ENCODE measurements at regions not wholly inside any gene's neighbourhood (a gene's known extent, or its start where the extent isn't known, plus 50 kb on each side); places are given as distances from the start of the nearest gene placed in this dataset.

DNA sequence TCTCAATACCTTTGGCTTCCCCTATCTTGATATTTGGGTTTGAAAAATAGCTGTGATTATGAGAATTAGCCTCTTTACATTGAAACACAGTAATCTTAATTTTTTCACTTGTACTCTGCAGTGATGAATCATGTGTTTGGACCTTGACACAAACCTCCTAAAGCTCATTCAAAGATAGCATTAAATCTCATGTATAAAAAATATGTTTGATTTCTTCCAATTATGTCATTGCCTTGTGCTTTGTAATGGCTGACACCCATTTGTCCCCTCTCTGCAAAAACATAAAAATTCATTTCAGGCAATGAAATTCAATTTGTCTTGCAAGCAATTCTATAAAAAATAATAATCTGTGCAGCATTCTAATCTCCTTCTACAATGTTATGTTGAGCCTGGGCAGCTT, 422.4 kb upstream of the BOD1L1 start:
- no peak for DNase-seq (ENCODE audit: low read depth)

GRCh38 chr4:14053291-14053690, 425.8 kb upstream of the BOD1L1 start:
- no peak for DNase-seq (ENCODE audit: low read depth)

GRCh38 chr4:14054391-14054790, 426.9 kb upstream of the BOD1L1 start:
- DNase-seq (ENCODE audit: low read depth) = no peak

DNA sequence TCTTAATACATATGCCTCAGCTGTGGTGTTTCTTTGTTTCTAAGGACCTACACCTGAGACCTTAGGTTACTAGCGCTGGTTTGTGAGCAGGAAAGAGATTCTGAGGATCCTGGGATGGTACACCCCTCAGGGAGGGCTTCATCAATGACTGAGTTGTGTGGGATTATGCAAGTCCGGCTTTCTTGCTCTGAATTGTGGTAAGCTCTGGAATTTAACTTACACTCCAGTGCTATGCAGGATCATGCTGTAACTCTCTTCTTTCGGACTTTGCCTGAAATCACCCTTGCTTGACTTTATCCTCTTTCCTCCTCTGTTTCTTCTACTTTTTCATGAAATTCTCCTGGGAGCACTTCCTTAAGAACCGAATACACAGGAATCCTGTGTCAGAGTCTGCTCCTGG, 431.5 kb upstream of the BOD1L1 start:
- DNase-seq (ENCODE audit: low read depth) = no peak

DNA sequence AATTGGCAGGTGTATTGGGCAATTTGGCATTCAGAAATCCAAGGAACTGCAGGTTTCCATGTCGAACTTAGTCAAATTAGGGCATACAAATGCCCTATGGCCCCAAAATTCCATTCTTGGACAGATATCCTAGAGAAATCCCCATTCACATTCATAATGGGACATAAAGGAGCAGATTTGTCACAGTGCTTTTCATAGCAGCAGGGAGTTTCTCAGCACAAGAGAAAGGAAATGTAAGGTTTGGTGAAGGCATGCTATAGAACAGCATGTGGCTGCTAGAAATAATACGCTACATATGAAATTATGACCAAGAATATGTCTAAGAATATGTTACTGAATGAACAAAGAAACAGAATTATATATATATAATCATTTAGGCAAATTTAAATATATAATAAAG, 437.5 kb upstream of the BOD1L1 start:
- no peak for DNase-seq (ENCODE audit: low read depth)

DNA sequence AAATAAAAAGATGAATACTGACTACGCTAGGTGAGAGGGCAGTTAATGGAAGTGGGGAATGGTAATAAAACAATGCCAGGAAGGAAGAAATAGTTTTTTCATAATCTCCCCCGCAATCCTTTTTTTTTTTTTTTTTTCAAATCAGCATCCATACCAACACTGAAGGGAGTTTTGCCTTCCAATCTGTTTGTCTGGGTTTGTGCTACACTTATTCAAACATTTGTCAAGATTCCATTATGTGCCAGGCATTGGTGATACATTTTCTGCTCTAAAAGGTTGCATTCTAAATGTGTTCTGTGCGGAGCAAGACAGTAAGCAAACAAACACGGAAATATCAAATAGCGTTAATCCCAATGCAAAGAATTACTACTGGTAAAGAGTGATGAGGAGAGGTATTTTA, 437.9 kb upstream of the BOD1L1 start:
- no peak for DNase-seq (ENCODE audit: low read depth)

- DNase-seq (ENCODE audit: low read depth) = no peak
These were observed 439.5 kb upstream of the BOD1L1 start for GRCh38 chr4:14066979-14067378.

- DNase-seq (ENCODE audit: low read depth) = no peak
These were observed 442.4 kb upstream of the BOD1L1 start for GRCh38 chr4:14069886-14070285.

DNA sequence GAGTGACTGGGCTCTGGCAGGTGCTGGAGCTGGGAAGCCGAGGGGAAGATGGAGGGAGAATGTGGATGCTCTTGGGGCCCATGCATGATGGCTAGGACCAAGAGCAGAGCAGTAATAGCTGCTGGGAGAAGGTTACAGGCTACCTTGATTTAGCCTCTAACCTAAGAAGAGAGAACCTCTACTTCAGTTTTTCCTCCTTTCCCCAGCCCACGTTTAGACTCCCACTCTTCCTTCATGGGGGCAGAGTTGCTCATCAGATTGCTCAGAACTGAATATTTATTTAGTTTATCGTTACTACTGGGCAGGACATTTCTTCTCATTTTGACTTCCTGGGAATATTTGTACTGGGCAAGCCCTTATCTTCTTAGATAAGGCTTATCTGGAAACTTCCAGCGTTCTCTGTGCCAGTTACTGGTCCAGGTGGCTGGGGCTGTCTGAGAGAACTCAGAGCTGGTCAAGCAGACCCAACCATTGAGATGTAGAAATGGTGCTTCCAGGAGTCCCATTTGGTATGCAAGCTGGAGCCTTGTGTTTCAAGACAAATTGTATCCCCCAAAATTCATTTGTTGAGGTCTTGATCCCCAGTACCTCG, 442.9 kb upstream of the BOD1L1 start:
- no peak for DNase-seq (ENCODE audit: low read depth)

- DNase-seq (ENCODE audit: low read depth) = no peak
These were observed 445.0 kb upstream of the BOD1L1 start for GRCh38 chr4:14072506-14072905.

DNA sequence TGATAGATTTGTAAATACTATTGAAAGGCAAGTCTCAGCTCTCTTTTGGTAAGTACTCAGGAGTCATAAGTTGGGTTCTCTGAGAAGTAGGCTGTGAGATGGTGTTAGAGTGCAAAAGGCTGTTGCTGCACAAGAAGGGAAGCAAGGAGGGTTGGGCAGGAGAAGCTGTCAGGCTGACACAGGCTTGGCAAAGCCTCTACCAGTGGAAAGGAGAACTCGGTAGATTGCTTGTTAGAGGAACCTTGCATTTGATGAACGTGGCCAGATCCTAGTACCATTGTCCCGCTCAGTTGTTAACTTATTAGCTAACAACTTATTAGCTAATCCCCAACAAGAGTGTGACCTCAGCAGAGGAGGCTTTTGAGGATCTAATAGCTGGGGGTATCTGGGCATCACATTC, 449.3 kb upstream of the BOD1L1 start:
- no peak for DNase-seq (ENCODE audit: low read depth)

DNA sequence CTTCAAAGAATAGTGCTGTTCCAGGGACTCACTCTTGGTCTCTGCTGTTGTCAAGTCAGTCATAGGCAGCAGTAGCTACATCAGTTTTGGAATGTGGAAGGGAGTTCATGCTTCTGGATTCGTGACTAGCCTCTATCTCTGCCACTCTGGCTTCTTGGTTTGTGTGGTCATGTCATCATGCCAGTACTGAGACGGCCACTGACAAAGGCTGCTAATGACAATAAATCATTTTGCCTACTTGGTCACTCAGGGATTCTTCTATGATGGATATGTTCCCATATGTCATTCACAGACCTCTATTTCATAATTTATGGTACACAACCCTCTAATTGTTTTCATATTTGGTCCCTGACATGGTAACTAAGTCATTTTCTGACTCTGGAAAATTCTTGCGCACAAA, 450.8 kb upstream of the BOD1L1 start:
- peak; percentile 46 for DNase-seq (ENCODE audit: low read depth)

DNA sequence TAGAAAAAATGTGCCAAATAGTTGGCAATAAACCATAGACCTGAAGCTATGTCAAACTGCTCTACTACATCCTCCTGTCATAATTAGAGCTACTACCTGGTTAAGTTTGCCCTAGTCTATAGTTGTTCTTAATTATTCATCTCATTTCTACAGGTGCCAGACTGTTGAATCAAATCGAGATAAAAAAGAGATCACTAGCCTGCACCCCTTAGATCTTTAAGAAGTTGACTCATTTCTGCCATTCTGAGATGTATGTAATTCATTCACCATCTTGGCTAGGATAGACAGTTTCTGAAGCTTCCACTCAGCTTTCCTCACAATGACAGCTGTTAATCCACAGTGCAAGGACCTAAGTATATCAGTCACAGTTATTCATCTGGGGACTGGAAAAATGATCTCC, 452.1 kb upstream of the BOD1L1 start:
- no peak for DNase-seq (ENCODE audit: low read depth)

DNA sequence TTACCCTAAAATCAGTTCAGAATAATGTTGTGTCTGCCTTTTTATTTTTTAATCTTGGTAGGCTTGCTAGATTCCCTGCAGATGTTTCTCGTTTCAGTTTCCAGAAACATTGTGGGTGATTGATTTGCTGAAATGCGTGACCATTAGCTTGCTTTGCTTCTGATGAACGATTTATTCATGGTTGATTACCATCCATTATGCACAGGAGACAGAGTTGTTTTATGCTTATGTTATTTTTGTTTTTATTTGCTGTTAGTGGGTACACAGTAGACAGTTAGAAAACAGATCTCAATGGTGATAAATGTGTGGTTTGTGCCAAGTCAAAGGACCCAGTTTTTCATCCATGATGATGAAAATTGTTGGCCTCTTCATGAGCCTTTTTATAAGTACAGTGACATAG, 455.6 kb upstream of the BOD1L1 start:
- no peak for DNase-seq (ENCODE audit: low read depth)

DNA sequence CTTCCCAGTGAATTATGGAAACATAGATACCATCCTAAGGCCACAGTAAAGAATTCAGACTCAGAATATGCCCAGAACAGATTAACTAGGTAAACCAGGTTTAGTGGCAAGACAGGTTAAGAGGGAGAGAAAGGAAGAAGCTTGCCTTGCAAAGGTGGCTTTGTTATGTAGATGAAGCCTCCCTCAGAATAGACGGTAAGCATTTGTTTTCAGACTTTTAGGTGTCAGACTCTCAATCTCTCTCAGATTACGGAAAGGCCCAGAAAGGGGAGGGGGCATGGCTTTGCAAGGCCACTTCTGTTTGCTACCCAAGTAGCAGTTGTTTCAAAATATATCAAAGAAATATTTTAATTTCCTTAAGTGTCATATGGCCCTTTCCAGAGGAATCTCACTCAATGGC, 457.1 kb upstream of the BOD1L1 start:
- no peak for DNase-seq (ENCODE audit: low read depth)

DNA sequence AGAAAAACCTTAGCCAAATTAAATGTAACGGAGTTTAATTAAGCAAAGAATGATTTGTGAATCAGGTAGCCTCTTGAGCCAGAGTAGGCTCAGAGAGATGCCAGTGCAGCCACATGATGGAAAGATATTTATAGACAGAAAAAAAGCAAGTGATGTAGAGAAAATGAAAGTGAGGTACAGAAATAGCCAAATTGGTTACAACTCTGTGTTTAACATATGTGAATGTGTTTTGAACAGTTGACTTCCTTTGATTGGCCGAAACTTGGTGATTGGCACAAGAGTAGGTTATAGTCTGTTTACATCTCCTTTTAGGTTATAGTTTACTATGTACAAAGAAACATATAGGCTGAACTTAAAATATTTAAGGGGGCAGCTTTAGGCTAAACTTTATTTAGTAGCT, 459.9 kb upstream of the BOD1L1 start:
- no peak for DNase-seq (ENCODE audit: low read depth)

- no peak for DNase-seq (ENCODE audit: low read depth)
These were observed 460.4 kb upstream of the BOD1L1 start for GRCh38 chr4:14087921-14088320.

DNA sequence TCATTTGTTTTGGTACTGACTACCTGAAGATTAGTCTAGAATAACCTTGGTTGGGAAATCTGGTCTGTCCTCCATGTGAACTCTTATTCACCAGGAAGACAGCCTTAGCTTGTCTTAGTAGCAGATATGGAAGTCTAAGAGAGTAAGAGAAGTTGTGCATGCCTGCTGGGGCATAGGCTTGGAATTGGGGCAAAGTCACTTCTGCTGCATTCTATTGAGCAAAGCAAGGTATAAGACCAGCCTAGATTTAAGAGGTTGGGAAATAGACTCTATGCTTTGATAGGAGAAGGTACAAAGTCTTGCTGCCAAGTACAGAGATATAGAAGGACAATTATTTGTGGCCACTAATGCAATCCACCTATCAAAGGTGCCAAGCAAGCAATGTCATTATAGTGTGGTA, 464.0 kb upstream of the BOD1L1 start:
- no peak for DNase-seq (ENCODE audit: low read depth)

DNA sequence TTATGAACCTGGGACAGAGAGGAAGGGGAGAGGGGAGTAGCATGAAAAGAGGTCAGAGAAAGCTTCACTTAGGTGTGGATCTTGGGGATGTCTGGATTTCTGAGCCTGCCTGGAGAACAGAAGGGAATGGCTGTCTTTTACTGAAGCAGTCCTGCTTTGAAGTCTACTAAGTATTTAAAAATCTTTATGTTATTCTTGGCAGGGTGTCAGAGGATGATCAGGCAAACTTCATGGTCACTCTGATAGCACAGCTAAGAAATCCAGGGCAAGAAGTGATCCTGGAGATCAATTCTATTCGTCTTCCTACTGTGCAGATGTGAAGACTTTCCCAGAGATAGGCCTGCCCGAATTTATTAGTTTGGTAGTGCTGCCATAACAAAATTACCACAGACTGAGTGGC, 464.4 kb upstream of the BOD1L1 start:
- no peak for DNase-seq (ENCODE audit: low read depth)

GRCh38 chr4:14092741-14093140, 465.2 kb upstream of the BOD1L1 start:
- no peak for DNase-seq (ENCODE audit: low read depth)

DNA sequence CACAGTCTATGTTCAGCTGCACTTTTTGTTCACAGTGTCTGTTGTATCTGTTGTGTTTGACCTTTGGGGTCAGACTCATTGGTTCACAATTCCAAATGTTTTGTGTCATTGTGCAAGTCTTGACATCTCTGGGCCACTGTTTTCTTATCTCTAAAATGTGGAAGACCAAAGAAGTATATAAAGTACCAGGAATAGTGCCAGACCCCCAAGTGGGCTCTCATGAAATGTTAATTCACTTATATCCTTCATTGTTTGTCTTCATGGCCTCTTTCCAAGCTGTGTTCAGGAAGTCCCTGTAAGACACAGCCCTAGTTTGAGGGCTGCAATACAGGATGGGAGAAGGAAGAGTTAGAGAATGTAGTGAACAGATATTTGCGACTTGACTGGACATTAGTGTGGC, 468.3 kb upstream of the BOD1L1 start:
- no peak for DNase-seq (ENCODE audit: low read depth)

GRCh38 chr4:14096396-14096965, 469.0 kb upstream of the BOD1L1 start:
- peak; percentile 84 for DNase-seq (ENCODE audit: low read depth)

DNA sequence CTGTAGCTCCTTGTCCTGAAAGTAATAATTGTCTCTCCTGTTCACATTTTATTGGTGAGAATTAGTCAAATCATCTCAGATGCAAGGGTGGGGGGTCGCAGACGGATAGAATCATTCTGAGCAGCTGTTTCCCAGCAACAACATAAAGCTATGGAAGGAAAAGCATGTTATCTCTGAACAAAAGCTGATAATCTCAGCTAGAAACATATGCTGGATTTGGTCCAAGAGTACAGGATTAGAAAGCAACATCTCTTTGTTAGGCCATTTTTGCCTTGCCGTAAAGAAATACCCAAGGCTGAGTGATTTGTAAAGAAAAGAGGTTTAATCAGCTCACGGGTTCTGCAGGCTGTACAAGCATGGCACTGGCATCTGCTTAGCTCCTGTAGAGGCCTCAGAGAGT, 472.8 kb upstream of the BOD1L1 start:
- DNase-seq (ENCODE audit: low read depth) = no peak

- DNase-seq (ENCODE audit: low read depth) = peak; percentile 61
These were observed 482.9 kb upstream of the BOD1L1 start for GRCh38 chr4:14110407-14110806.

All from GM04503 (cell line).